GM19025 (cell line): ENCODE measurements at regions not wholly inside any gene's neighbourhood (a gene's known extent, or its start where the extent isn't known, plus 50 kb on each side); places are given as distances from the start of the nearest gene placed in this dataset.
A peak's percentile ranks its signal among the peaks of the same experiment; 100 is the strongest.
"Not testable (repeated sequence)": the region's sequence is repeated elsewhere in the genome, so short reads cannot be mapped to it uniquely, and the experiment has no call there.

Experiments used
- ATAC-seq: cut with Tn5 transposase; IDR thresholded peaks from one replicate; pipeline ENCODE4 v1.9.1; 2021; ENCODE audit warnings: mild to moderate bottlenecking, low read depth, moderate library complexity; ENCODE audit not compliant: unreplicated experiment

DNA sequence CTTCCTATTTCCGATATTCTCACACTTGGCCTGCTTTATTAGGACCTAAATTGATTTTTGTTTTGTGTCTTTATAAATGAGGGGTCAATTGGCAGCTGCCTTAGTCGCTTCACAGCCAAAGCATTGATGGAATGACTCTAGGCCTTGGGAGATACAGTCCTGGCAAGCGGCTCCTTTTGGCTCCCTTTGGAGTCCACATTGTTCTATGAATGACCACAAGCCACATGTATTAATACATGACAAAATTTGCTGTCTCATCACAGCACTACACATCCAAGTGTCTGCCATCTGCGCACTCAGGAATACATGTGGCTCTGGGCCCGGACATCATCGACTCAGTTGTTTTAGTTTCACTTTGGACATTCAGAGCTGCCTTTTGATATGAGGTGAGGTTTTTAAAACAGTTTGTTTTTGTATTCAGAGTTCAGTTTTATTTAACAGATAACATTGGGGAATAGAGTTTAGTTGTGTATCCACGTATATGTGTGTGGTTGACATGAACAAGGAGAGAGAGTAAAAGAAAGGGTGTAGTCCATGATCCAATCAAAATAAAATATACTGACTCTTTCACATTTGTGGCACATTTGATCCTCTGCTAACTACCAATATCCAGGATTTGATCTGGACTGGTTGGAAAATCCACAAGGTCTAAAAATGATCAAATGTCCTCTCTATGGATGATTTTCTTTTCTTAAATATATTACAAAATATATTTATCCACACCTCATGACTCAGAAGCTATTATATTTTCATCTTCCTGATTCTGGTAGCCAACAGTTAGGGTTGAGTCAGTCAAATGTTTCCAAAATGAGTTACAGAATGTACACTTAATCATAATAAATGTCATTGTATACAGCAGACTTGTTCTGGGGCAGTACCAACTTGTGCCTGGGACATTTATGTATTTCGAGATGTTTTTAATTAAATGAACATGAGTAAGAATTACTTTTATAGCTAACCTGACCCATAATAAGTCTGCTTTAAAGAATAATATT, 114.0 kb upstream of the MTAP start:
- no peak for ATAC-seq

DNA sequence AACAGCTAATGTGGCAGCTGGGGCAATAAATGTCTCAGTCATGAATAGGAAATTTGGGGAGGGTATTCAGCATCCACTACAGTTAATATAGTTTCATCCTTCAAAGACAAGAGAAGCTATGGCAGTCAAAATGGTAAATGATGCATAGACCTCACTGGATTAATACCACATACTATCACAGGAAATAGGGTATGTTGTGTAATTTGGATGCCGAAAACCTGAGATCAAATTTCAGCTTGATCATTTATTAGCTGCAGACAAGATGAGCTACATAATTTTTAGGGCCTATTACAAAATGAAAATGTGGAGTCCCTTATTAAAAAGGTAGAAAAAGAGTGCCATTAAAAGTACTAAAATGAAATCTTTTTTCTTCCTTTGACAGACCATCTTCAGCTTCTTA, 112.6 kb upstream of the MTAP start:
- ATAC-seq = no peak

DNA sequence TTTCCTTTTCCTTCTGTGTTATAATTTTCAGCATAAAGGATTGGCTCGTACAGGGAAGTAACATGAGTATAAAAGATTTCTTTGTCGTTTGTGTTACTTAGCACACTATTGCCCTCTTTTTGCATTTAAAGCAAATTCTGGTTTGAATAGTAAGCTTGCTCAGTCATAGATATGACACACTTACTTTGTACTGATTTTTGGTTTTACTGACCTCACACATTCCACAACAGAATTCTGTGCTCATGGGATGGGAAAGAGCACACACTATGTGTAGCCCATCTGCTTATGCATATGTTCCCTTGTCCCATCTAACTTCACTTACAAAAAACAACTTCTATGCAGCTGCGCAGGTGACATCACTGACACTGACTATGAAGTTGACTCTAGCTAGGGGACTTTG, 111.9 kb upstream of the MTAP start:
- no peak for ATAC-seq

DNA sequence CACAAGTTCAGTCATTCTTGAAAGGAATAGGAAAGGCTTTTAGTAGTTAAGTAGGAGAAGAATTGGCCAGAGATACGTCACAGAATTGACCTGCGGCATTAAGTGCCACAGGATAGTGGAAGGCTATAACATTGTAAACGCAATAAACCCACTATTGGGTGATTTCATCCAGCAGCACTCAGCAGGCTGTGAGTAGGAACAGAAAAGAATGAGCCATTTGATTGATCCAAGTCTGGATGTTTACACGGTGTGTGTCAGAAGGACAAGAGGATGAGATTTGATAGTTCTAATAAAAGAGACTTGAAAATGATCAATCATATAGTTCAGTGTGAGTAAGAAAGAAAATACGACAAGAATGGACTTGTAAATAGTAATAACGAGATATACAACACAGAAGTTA, 110.0 kb upstream of the MTAP start:
- ATAC-seq = no peak

DNA sequence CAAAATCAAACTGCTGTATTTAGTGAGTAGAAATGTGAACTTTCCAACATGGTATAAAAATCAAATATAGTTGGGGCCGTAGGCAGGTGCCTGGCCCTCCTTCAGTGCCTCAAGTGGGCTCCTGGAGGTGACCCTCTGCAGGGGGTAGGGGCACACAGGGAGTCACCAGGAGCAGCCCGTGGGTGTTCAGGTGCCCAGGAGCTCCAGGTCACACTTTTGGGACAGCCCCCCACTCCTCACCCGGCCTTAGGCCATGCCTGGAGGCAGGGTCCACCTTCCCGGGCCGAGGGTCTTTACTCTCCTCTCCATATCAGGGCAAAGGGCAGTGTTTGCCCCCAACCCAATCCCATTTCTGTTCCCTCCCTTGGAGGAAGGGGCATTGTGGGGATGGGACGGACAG, 108.0 kb upstream of the MTAP start:
- no peak for ATAC-seq

DNA sequence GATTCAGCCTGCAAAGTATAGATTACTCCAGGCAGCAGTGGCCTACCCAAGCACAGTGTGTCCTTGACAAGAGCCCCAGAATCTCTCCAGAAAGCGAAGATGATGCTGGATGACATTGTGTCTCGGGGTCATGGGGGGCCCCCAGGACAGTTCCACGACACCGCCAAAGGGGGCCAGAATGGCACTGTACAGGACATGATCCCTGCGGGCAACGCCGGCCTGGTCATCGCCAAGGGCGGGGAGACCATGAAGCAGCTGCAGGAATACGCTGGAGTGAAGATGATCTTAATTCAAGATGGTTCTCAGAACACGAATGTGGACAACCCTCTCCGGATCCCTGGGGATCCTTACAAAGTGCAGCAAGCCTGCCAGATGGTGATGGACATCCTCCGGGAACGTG, 107.0 kb upstream of the MTAP start:
- no peak for ATAC-seq

DNA sequence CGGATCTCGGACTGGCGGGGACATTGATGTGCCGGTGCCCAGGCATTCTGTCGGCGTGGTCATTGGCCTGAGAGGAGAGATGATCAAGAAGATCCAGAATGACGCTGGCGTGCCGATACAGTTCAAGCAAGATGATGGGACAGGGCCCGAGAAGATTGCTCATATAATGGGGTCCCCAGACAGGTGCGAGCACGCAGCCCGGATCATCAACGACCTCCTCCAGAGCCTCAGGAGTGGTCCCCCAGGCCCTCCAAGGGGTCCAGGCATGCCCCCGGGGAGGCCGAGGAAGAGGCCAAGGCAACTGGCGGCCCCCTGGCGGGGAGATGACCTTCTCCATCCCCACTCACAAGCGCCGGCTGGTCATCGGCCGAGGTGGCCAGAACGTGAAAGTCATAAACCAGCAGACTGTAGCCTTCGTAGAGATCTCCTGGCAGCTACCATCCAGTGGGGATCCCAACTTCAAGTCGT, 106.5 kb upstream of the MTAP start:
- no peak for ATAC-seq

DNA sequence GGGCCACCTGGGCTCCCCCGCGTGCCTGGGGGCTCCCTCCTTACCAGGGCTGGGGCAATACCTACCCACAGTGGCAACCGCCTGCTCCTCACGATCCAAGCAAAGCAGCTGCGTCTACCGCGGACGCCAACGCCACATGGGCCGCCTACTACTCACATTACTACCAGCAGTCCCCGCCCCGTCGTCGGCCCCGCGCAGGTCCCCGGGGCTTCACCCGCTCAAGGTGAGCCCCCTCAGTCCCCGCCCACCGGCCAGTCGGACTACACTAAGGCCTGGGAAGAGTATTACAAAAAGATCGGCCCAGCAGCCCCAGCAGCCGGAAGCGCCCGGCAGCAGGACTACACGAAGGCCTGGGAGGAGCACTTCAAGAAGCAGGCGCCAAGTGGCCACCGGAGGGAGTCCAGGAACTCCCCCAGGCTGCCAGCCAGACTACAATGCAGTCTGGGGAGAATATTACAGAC, 106.0 kb upstream of the MTAP start:
- no peak for ATAC-seq

DNA sequence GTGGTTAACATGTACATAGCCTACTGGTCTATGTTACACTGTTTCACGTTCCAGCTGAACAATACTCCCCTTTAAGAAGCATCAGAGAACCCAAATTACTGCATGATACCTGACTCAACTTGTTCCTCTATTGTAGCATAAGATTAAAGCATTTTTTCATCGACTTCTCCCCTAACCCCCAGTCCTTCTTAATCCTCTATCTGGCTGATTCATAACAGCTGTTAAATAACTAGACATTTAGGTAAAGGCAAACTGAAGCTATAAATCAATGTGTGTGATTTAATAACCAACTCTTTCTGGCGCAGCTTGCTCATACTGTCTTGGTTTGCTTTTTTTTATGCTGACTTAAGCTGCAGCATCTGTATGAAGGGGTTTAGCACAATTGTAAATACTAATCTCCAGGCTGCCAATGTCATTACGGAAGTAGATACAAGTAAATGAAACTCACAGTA, 94.2 kb upstream of the MTAP start:
- no peak for ATAC-seq

DNA sequence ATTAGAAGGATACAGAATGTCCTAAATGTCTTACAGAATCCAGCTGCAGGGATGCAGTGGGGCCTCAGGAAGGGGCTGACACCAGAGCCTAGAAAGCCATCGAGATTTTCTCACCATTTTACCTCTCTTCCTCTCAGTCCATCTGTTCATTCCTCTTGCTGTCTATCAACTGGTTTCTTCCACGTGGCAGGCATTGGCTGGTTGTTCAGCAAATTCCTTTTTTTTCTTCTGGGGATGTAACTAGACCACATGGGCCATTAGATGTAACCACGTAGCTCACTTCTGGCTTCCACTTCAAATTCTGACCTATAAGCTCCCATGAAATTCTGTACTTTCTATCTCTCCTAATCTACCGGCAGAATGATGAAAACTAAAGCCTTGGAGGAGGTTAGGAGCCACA, 93.6 kb upstream of the MTAP start:
- no peak for ATAC-seq

DNA sequence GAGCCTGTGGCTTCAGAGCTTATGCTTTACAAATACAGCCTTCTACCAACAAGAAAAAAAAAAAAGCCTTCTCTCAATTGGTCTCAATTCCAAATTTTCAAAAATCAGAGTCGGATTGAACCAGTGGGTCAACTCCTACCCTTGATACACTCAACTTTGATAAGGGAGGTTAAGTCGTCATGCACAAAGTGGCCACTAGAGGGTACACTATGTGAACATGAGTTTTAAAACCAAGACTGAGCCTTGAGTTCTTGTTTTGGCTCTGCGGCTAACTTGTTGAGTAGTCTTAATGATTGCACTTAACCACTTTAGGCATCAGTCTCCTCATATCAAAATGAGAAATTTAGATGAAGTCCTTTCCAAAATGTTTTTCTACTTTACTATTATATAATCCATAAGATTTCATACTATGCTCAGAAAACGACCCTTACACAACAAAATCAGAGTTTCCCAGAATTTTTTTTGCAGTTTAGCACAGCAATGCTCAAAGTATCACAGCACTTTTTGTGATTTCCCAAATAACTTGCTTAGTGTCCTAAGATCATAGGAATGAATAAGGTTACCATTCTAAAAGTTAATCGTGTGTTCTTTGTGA, 92.9 kb upstream of the MTAP start:
- no peak for ATAC-seq

DNA sequence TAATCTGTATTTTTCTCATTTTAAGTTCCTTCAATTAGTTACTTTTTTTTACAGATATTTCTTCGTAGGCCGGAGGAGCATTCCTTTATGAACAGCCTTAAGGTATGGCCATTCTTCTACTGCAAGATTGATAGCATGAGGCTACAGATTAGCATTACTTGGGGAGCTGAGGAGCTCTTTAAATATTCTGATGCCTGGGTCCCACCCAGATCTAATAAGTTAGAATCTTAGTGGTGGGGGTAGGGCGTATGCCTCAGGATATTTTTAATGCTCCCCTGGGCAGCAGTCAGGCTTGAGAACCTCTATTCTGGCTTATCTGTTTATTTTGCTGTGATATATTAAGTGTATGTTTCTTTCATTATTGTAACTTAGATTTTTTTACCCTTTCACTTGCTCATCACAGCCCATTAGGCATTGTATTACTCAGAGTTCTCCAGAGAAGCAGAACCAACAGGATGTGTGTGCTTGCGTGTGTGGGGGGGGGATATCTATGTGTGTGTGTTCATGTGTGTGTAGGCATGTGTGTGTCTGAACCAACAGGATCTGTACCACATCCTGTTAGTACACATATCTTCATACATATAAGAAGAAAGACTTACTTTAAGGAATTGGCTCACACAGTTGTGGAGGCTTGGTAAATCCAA, 91.8 kb upstream of the MTAP start:
- no peak for ATAC-seq

DNA sequence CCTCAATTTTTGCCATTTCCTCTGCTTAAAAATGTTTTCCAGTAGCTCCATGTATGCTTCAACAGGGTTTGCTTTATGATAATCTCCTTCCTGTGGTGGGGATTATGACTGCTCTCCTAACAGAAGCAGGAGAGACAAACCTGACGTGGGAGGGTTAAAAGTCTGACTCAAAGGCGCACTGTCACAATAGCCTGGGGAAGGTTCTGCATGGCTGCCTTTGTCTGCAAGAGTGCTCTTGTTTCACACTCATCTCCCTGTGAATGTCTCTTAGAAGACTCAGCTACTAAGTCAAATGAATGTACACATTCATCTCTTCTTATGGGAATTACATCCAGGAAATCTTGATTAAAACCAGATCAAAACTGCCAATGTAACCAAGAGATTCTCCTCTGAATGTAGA, 90.9 kb upstream of the MTAP start:
- no peak for ATAC-seq

DNA sequence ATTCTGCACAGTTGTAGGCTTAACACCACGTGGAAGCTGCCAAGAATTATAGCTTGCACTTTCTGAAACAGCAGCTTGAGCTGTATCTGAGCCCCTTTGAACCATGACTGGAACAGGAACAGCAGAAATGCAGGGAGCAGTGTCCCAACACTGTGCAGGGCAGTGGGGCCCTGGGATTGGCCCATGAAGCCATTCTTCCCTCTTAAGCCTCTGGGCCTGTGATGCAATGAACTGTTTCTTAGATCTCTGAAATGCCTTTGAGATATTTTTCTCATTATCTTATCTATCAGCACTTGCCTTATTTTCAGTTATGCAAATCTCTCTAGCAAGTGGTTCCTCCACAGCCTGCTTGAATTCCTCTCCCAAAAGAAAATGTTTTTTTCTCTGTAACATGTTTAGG, 87.0 kb upstream of the MTAP start:
- no peak for ATAC-seq

DNA sequence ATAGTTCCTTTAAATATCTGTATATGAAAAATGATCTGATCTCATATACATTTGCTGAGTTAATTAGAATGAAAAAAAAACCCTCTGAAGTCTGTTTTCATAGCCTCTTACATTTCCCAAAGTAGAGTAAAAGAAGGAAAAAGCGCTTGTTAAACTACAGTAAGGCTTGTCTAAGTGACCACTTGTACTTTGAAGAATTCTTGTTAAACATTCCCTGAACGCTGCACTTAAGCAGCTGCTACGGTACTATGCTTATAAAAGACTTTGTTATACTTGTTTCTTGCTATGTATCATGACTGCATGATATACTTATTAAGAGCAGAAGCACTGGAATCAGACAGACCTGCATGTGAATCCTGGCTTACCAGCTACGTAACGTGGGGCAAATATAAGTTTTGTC, 81.7 kb upstream of the MTAP start:
- ATAC-seq = no peak

DNA sequence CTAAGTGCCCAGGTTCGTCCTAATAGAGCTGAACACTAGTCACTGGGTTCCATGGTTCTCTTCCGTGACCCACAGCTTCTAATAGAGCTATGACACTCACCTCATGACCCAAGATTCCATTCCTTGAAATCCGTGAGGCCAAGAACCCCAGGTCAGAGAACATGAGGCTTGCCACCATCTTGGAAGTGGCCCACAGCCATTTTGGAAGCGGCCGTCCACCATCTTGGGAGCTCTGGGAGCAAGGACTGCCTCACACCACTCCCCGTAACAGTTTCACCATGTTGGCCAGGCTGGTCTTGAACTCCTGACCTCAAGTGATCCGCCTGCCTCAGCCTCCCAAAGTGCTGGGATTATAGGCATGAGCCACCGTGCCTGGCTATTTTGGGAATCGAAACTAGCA, 75.0 kb upstream of the MTAP start:
- ATAC-seq = not testable (repeated sequence)

DNA sequence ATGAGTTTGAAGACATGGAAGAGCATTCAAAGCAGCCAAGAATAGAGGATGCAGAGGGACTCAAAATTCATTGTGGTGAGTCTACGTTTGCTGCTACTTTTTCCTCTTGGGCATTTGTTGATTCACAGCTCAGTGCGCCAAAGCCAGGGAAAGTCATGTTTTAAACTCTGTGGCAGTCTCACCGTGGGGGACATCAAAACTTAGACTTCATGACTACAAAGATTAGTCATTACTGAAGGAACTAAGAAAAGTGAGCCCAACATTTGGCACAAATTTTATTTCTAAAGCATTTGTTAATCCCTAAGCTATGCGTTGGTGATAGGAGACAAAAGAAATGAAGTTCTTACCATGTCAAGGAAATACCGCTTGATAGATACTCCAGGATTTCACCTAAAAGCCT, 73.7 kb upstream of the MTAP start:
- no peak for ATAC-seq

DNA sequence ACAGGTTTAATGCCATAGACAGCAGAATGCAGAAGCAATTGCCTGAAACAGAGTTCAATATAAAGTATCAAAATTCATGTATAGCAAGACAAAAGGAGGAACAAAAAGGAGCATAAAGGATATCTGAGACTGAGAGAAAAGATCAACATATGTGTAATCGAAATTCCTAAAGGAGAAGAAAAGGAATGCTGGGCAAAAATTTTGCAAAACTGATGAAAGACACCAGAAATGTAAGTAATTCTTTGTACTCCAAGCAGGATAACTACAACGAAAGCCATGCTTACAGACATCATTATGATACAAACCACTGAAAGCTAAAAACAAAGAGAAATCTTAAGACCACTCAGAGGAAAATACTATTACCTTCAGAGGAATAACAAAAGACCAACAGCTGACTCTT, 72.8 kb upstream of the MTAP start:
- no peak for ATAC-seq

DNA sequence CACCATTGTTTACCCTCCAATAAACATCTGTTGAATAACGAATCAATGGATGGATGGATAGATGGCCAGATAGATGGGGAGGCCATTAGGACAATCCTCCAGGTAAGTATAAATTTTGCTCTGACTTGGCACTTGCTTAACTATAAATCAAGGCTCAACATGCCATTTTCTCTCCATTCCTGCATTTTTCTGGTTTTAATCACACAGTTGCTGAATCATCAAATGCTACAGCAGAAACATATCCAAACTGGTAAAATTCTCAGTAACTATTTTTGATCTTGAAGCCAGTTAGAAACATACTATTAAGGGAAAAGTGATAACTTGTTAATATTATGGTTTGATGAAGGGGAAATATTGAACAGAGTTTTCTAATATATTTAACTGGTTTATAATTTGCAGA, 71.5 kb upstream of the MTAP start:
- ATAC-seq = no peak

DNA sequence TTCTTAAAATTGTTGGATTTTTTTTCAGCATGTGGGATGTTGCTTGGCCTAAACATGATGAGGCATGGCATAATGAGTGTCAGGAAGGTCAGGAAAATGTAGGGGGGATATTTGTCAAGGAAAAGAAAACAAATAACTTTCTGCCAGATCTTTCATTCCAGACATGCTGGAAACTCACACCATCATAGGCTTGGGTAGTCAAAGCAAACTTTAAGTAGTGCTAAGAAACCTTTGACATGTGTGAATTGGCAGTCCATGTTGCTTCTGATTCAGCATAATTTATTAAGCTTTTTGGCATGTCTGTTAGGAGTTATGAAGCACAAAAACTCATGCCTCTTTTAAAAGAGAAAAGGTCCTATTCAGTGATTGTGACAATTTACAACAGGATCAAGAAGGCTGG, 61.3 kb upstream of the MTAP start:
- no peak for ATAC-seq

DNA sequence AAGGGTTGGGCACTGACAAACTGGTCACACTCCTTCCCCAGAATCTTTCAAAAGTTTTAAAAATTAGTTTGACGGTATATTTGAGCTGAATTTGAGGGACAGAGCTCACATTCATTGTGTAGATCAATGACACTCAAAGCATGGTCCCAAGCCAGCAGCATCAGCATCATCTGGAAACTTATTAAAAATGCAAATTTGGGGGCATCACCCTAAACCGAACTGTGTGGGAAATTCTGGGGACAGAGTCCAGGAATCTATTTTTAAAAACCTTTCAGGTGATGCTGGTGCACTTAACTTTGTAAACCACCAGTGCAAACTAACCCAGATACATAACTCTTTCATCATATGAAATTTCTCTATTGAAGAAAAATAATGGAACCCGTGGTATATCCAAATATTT, 58.1 kb upstream of the MTAP start:
- ATAC-seq = peak; percentile 76
